ENCODE measurements at regions not wholly inside any gene's neighbourhood (a gene's known extent, or its start where the extent isn't known, plus 50 kb on each side); places are given as distances from the start of the nearest gene placed in this dataset.

GRCh38 chr10:35758076-35758475, 116.0 kb upstream of the FZD8 start:
- intact Hi-C loops (cut with DNase I): no loop called here
- H3K9me3 ChIP-seq: no peaks in the 10 kb centered on the region
- WGBS, 2 donors: 84 to 91% methylated on average over 7 to 9 of the region's 9 CpGs
- TF ChIP-seq CTCF (IDR thresholded peaks at IDR 0.05) (no peak), POLR2A (IDR thresholded peaks at IDR 0.05) (no peak)
- DNase-seq: no peak
- no peaks in the 10 kb centered on the region for H3K4me1 ChIP-seq
- no peaks in the 10 kb centered on the region for H3K27me3 ChIP-seq
- no peak overlapping the region for H3K27ac ChIP-seq
- H3K4me3 ChIP-seq: no peak overlapping the region
- no peaks in the 10 kb centered on the region for H3K36me3 ChIP-seq

DNA sequence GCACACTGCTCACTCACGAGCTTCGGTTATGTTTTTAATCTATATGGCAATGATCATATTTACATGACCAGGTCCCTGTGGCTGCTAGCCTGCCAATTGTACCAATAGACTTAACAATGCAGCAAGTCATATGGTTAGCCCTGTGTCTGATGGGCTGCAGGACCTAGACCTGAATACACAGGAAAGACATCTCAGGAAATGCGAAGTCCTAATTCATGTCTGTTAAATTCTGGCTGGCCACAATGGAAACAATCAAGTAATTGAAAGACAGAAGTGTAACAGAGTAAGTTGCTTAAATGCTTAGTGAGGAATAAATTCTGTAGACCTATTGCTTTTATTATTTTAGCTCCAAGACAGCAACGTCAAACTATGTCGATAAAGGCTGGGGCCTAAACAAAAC, 112.4 kb upstream of the FZD8 start:
- WGBS, 2 donors: 82 to 89% methylated on average over 5 of the region's 5 CpGs

DNA sequence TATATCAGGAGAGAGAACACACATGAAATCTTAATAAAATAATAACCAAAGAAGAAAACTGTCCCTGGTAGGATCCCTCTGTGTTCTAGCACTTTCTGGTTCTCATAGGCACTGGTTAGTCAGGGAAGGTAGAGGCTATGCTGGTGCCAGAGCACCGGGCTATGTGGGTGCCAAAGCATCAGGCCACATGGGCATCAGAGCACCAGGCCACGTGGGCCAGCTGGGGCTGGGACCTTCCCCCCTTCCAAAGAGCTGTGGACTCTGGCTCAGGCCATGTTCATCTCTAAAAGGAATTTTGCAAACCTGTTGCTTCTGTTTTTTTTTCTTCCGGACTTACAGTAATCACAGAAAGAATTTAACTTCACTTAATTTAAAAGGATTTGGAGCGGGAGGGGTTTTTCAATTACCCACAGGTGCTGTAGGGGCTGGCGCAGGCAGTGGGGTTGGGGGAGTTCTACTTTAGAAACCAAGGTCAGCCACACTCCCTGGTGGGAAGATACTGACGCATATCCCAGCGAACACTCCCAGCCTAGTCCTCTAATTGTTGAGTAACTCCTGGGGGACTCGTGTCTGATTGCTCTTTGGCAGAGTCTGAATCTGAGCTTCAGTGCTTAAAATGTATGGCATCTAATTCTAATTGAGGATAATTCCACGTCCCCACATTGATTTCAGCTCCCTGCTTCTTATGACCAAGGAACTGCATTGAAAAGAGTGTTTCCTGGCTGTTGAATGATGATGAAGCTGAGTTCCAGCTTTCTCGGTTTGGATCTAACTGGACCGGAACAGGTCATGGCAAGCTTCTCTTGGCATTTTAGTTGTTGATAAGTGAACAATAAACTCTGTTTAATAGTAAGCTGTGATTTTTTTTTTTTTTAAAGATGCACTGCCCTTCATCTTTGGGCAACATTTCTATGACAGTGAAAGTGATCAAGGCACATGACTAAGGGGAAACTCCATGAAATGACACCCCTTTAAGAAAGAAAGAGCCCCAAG, 110.7 kb upstream of the FZD8 start:
- intact Hi-C loops (cut with DNase I): no loop called here
- 42 to 46% methylated on average over 11 of the region's 11 CpGs for WGBS, 2 donors
- TF ChIP-seq CTCF (IDR thresholded peaks at IDR 0.05) (no peak), POLR2A (IDR thresholded peaks at IDR 0.05) (no peak)

More for the DNA sequence above, 112.4 kb upstream of the FZD8 start:
- H3K27me3 ChIP-seq: no peaks in the 10 kb centered on the region
- H3K4me3 ChIP-seq: no peak overlapping the region
- no peaks in the 10 kb centered on the region for H3K36me3 ChIP-seq
- no peak for DNase-seq
- TF ChIP-seq CTCF (IDR thresholded peaks at IDR 0.05) (no peak), POLR2A (IDR thresholded peaks at IDR 0.05) (no peak)
- H3K9me3 ChIP-seq: no peaks in the 10 kb centered on the region
- no peaks in the 10 kb centered on the region for H3K4me1 ChIP-seq
- intact Hi-C loops (cut with DNase I): no loop called here
- no peak overlapping the region for H3K27ac ChIP-seq

DNA sequence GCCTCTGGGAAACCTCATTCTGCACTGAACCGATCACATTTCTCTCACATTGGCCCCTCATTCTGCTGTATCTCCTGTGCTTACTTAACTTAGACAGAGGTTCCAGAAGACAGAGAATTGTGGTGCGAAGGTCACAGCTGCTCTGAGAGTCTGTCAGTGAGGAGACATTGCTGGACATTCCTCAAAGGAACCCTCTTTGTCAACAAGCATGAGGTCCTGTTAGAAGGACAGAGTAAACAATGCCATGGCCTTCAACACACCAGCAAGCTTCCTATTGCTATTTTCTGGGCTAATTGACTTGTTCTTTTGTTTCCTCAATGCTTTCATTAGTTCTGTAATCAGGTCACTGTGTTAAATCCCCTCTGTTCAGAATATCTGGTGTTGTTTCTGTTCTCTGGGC, 109.3 kb upstream of the FZD8 start:
- H3K27ac ChIP-seq: no peak overlapping the region
- no peak overlapping the region for H3K4me3 ChIP-seq
- H3K9me3 ChIP-seq: no peaks in the 10 kb centered on the region
- H3K36me3 ChIP-seq: no peaks in the 10 kb centered on the region
- TF ChIP-seq CTCF (IDR thresholded peaks at IDR 0.05): no peak
- TF ChIP-seq POLR2A (IDR thresholded peaks at IDR 0.05): no peak
- H3K4me1 ChIP-seq: no peaks in the 10 kb centered on the region
- DNase-seq: no peak
- H3K27me3 ChIP-seq: peaks cover 0 to 1% (median 0%) of the 10 kb centered on the region in 4 donors
- intact Hi-C loops (cut with DNase I): no loop called here
- 70 to 88% methylated on average over 2 of the region's 2 CpGs for WGBS, 2 donors

More for the DNA sequence above, 110.7 kb upstream of the FZD8 start:
- no peaks in the 10 kb centered on the region for H3K36me3 ChIP-seq
- no peak overlapping the region for H3K4me3 ChIP-seq
- DNase-seq: no peak
- H3K4me1 ChIP-seq: no peaks in the 10 kb centered on the region
- no peak overlapping the region for H3K27ac ChIP-seq
- H3K9me3 ChIP-seq: no peaks in the 10 kb centered on the region
- no peaks in the 10 kb centered on the region for H3K27me3 ChIP-seq

- intact Hi-C loops (cut with DNase I): no loop called here
- 76 to 81% methylated on average over 6 of the region's 6 CpGs for WGBS, 2 donors
- H3K9me3 ChIP-seq: no peaks in the 10 kb centered on the region
- no peak overlapping the region for H3K27ac ChIP-seq
- H3K4me3 ChIP-seq: no peak overlapping the region
- TF ChIP-seq POLR2A (IDR thresholded peaks at IDR 0.05) (no peak), CTCF (IDR thresholded peaks at IDR 0.05) (no peak)
- no peaks in the 10 kb centered on the region for H3K4me1 ChIP-seq
- DNase-seq: no peak
- H3K27me3 ChIP-seq: peaks cover 0 to 6% (median 0%) of the 10 kb centered on the region in 4 donors
- H3K36me3 ChIP-seq: no peaks in the 10 kb centered on the region
Observed at GRCh38 chr10:35749230-35749629, 107.1 kb upstream of the FZD8 start.
